ENCODE measurements at regions not wholly inside any gene's neighbourhood (a gene's known extent, or its start where the extent isn't known, plus 50 kb on each side); places are given as distances from the start of the nearest gene placed in this dataset.

DNA sequence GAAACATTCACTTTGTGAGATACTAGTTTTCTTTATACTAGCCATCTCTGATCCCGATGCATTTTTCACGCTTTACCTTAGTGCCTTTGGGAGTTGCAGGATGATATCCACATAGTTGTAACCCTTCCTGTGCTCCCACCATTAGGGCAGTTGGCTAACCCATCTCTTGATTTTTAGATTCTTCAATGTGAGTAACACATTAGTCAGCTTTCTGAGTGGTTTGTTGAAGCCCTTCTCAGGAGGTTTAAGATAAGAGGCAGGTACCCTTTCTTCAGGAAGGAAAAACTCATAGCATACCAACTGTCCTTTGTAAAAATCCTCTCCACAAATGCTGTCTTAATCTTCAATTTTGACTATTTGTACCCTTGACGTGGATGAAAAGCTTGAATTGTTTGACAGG lies 392.3 kb downstream of the DMAC1 start:
- TF ChIP-seq POLR2A (IDR thresholded peaks at IDR 0.05; ENCODE audit: low read depth, low read length) (no peak), POLR2AphosphoS5 (IDR thresholded peaks at IDR 0.05; ENCODE audit: low read depth, low read length) (no peak)
